ENCODE measurements at regions not wholly inside any gene's neighbourhood (a gene's known extent, or its start where the extent isn't known, plus 50 kb on each side); places are given as distances from the start of the nearest gene placed in this dataset.

DNA sequence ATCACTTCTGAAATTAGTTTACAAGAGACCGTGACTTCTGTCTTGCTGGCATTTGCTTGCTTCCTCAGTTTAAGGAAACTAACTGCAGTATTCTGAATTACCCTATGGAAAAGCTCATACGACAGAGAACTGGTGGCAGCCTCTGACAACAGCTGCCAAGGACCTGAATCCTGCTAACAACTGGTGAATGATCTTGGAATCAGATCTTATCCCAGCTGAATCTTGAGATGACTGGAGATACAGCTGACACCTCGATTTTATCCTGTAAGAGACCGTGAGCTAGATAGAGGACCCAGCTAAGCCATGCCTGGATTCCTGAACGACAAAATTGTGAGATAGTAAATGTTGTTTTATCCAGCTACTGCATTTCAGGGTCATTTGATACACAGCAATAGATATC is 202.3 kb downstream of the OGFRL1 start:
- Histone ChIP-seq H3K36me3 (ENCODE audit: control insufficient read depth, low read length) (no peaks in the 10 kb centered on the region), H3K79me2 (ENCODE audit: control insufficient read depth, low read length) (no peaks in the 10 kb centered on the region), H3K9me3 (ENCODE audit: control insufficient read depth, insufficient read depth, low read length) (no peaks in the 10 kb centered on the region), H3F3A (ENCODE audit: control insufficient read depth, insufficient read depth) (no peaks in the 10 kb centered on the region), H3K4me2 (ENCODE audit: low read length) (no peak overlapping the region), H4K20me1 (ENCODE audit: control insufficient read depth, insufficient read depth, low read depth, low read length) (no peaks in the 10 kb centered on the region), H3K4me3 (ENCODE audit: low read length) (no peak overlapping the region), H3K27ac (ENCODE audit: low read depth, low read length) (no peak overlapping the region), H3K27me3 (ENCODE audit: control insufficient read depth, low read length) (0 out of 2 replicates have a peak, but pooled peaks cover 3% of the 10 kb centered on the region), H3K4me1 (ENCODE audit: control insufficient read depth, low read length) (peaks cover 8% of the 10 kb centered on the region), H3K9me2 (replicated peaks; ENCODE audit: control insufficient read depth, low read length) (no peaks in the 10 kb centered on the region)
- TF ChIP-seq EZH2phosphoT487 (IDR thresholded peaks at IDR 0.05; ENCODE audit: borderline replicate concordance, low read length), result no peak
- no peak for TF ChIP-seq CTCF (IDR thresholded peaks at IDR 0.05; ENCODE audit: low read depth, low read length, poor library complexity, severe bottlenecking)

DNA sequence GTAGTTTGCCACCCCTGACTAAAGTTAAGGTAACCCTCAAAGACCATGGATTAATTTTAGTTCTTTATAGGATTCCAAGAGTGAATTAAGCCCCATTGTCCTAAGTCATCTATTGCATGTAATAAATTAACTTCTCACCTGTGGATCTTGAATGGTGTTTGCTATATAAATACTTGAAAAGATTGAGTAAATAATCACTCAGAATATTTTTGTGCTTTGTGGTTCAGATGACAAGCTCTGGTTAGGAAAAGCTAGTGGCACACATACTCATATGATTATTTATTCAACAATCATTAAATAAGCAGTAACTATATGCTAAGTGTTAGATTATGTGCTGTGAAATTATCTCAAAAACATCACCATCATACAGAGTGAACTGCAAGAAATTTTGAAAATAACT is 203.2 kb downstream of the OGFRL1 start:
- H3K4me1 ChIP-seq (ENCODE audit: control insufficient read depth, low read length), result peaks cover 17% of the 10 kb centered on the region
- no peak for TF ChIP-seq CTCF (IDR thresholded peaks at IDR 0.05; ENCODE audit: low read depth, low read length, poor library complexity, severe bottlenecking)
- TF ChIP-seq EZH2phosphoT487 (IDR thresholded peaks at IDR 0.05; ENCODE audit: borderline replicate concordance, low read length), result no peak
- no peaks in the 10 kb centered on the region for H3K9me2 ChIP-seq (replicated peaks; ENCODE audit: control insufficient read depth, low read length)
- H3F3A ChIP-seq (ENCODE audit: control insufficient read depth, insufficient read depth), result no peaks in the 10 kb centered on the region
- no peak overlapping the region for H3K4me2 ChIP-seq (ENCODE audit: low read length)
- H3K36me3 ChIP-seq (ENCODE audit: control insufficient read depth, low read length), result no peaks in the 10 kb centered on the region
- no peaks in the 10 kb centered on the region for H3K9me3 ChIP-seq (ENCODE audit: control insufficient read depth, insufficient read depth, low read length)
- H3K27me3 ChIP-seq (ENCODE audit: control insufficient read depth, low read length), result 0 out of 2 replicates have a peak, but pooled peaks cover 3% of the 10 kb centered on the region
- no peak overlapping the region for H3K4me3 ChIP-seq (ENCODE audit: low read length)
- no peaks in the 10 kb centered on the region for H3K79me2 ChIP-seq (ENCODE audit: control insufficient read depth, low read length)
- no peak overlapping the region for H3K27ac ChIP-seq (ENCODE audit: low read depth, low read length)
- H4K20me1 ChIP-seq (ENCODE audit: control insufficient read depth, insufficient read depth, low read depth, low read length), result no peaks in the 10 kb centered on the region

DNA sequence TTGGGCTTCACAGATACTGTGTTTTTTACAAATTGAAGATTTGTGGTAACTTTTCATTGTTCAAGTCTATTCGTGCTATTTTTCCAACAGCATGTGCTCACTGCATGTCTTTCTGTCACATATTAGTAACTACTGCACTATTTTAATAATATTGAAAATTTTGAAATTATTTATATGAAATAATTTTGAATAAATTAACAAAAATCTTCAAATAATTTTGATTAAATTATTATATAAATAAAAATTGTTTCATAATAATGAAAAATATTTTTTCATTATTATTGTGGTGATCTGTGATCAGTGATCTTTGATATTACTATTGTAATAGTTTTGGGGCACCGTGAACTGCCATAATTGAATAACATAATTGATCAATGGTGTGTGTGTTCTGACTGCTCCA is 204.1 kb downstream of the OGFRL1 start:
- Histone ChIP-seq H3K4me1 (ENCODE audit: control insufficient read depth, low read length) (peaks cover 17% of the 10 kb centered on the region), H3K4me2 (ENCODE audit: low read length) (no peak overlapping the region), H3K36me3 (ENCODE audit: control insufficient read depth, low read length) (no peaks in the 10 kb centered on the region), H3K79me2 (ENCODE audit: control insufficient read depth, low read length) (no peaks in the 10 kb centered on the region), H3K27ac (ENCODE audit: low read depth, low read length) (no peak overlapping the region), H3K4me3 (ENCODE audit: low read length) (no peak overlapping the region), H3F3A (ENCODE audit: control insufficient read depth, insufficient read depth) (no peaks in the 10 kb centered on the region), H3K9me3 (ENCODE audit: control insufficient read depth, insufficient read depth, low read length) (no peaks in the 10 kb centered on the region), H3K9me2 (replicated peaks; ENCODE audit: control insufficient read depth, low read length) (no peaks in the 10 kb centered on the region), H4K20me1 (ENCODE audit: control insufficient read depth, insufficient read depth, low read depth, low read length) (no peaks in the 10 kb centered on the region), H3K27me3 (ENCODE audit: control insufficient read depth, low read length) (0 out of 2 replicates have a peak, but pooled peaks cover 3% of the 10 kb centered on the region)
- TF ChIP-seq CTCF (IDR thresholded peaks at IDR 0.05; ENCODE audit: low read depth, low read length, poor library complexity, severe bottlenecking), result no peak
- no peak for TF ChIP-seq EZH2phosphoT487 (IDR thresholded peaks at IDR 0.05; ENCODE audit: borderline replicate concordance, low read length)

Measured in DOHH2 (cell line).